H1 (cell line): ENCODE measurements at regions not wholly inside any gene's neighbourhood (a gene's known extent, or its start where the extent isn't known, plus 50 kb on each side); places are given as distances from the start of the nearest gene placed in this dataset.

Source experiments
- CHD7 ChIP-seq: fragments of 300-600 bp; sonication (generic); IDR thresholded peaks from 2 replicates; pipeline ENCODE4 v1.7.1; 2012; ENCODE audit warnings: low read length, moderate library complexity, mild to moderate bottlenecking, inconsistent platforms; ENCODE audit not compliant: insufficient replicate concordance
- EGR1 ChIP-seq: IDR thresholded peaks from 2 replicates; pipeline ENCODE4 v1.6.1; 2011; ENCODE audit warnings: low read depth, low read length, borderline replicate concordance
- EZH2 ChIP-seq: fragments of 200-600 bp; sonication (generic); IDR thresholded peaks from 2 replicates; pipeline ENCODE4 v1.7.1; 2012; ENCODE audit warnings: low read depth, mild to moderate bottlenecking, moderate library complexity, low read length, inconsistent platforms; ENCODE audit not compliant: severe bottlenecking
- POLR2A ChIP-seq, 2 experiments: IDR thresholded peaks; 1 replicate in 1 of 2; 2 replicates in 1 of 2; pipeline ENCODE4 v1.6.1; 2011; ENCODE audit warnings: low read depth in 2 of 2, low read length in 2 of 2, mild to moderate bottlenecking in 2 of 2; ENCODE audit errors: control extremely low read depth in 1 of 2
- TAF7 ChIP-seq: optimal IDR thresholded peaks from 2 replicates; pipeline ENCODE3; 2011; ENCODE audit warnings: low read depth, mild to moderate bottlenecking, inconsistent platforms, low read length, moderate library complexity, borderline replicate concordance
- USF2 ChIP-seq: IDR thresholded peaks from 2 replicates; pipeline ENCODE4 v1.6.1; 2011; ENCODE audit warnings: low read length, improper control_type of control experiment

GRCh38 chr6:94698773-94699172 is 878.6 kb upstream of the MANEA start (continued):
- TF ChIP-seq CHD7 (no peak), EZH2 (no peak), USF2 (no peak), EGR1 (no peak), TAF7 (no peak), POLR2A (IDR thresholded peaks at IDR 0.05; ENCODE audit: control extremely low read depth in 1 of 2, low read depth in 2 of 2, low read length in 2 of 2) (no peak)
- TF ChIP-seq, all 59 proteins: peak for 0
